ENCODE measurements at regions not wholly inside any gene's neighbourhood (a gene's known extent, or its start where the extent isn't known, plus 50 kb on each side); places are given as distances from the start of the nearest gene placed in this dataset.

GRCh38 chr20:22371843-22372242 is 212.5 kb downstream of the FOXA2 start:
- Histone ChIP-seq H3K9ac (ENCODE audit: low read length) (no peak overlapping the region), H3K9me3 (ENCODE audit: insufficient read depth, low read length) (no peaks in the 10 kb centered on the region), H3K27ac (ENCODE audit: low read depth, low read length) (no peak overlapping the region), H3F3A (ENCODE audit: insufficient read depth) (no peaks in the 10 kb centered on the region), H3K4me3 (ENCODE audit: insufficient read depth, low read length, poor library complexity, severe bottlenecking) (no peak overlapping the region), H4K20me1 (ENCODE audit: low read depth, low read length) (no peaks in the 10 kb centered on the region), H3K4me2 (ENCODE audit: low read depth, low read length, poor library complexity, severe bottlenecking) (no peak overlapping the region), H3K27me3 (ENCODE audit: low read length) (no peaks in the 10 kb centered on the region), H3K36me3 (ENCODE audit: low read length) (no peaks in the 10 kb centered on the region), H3K79me2 (ENCODE audit: insufficient read depth, low read length) (no peaks in the 10 kb centered on the region), H3K9me2 (replicated peaks; ENCODE audit: insufficient read depth, low read length) (no peaks in the 10 kb centered on the region), H2AFZ (ENCODE audit: low read depth, low read length, severe bottlenecking) (no peak overlapping the region)
- TF ChIP-seq EZH2phosphoT487 (conservative IDR thresholded peaks at IDR 0.05; ENCODE audit: low read length) (no peak), CTCF (IDR thresholded peaks at IDR 0.05; ENCODE audit: insufficient read depth, low read length, poor library complexity, severe bottlenecking) (no peak)

GRCh38 chr20:22370137-22370536 is 214.2 kb downstream of the FOXA2 start:
- TF ChIP-seq CTCF (IDR thresholded peaks at IDR 0.05; ENCODE audit: insufficient read depth, low read length, poor library complexity, severe bottlenecking) = no peak
- no peak for TF ChIP-seq EZH2phosphoT487 (conservative IDR thresholded peaks at IDR 0.05; ENCODE audit: low read length)
- Histone ChIP-seq H3K36me3 (ENCODE audit: low read length) (no peaks in the 10 kb centered on the region), H3K27ac (ENCODE audit: low read depth, low read length) (no peak overlapping the region)

GRCh38 chr20:22369100-22369499 is 215.3 kb downstream of the FOXA2 start:
- TF ChIP-seq CTCF (IDR thresholded peaks at IDR 0.05; ENCODE audit: insufficient read depth, low read length, poor library complexity, severe bottlenecking) (no peak), EZH2phosphoT487 (conservative IDR thresholded peaks at IDR 0.05; ENCODE audit: low read length) (no peak)
- Histone ChIP-seq H3K27ac (ENCODE audit: low read depth, low read length) (no peak overlapping the region), H3K79me2 (ENCODE audit: insufficient read depth, low read length) (no peaks in the 10 kb centered on the region), H3K4me3 (ENCODE audit: insufficient read depth, low read length, poor library complexity, severe bottlenecking) (no peak overlapping the region), H3K36me3 (ENCODE audit: low read length) (no peaks in the 10 kb centered on the region), H4K20me1 (ENCODE audit: low read depth, low read length) (no peaks in the 10 kb centered on the region), H3K4me2 (ENCODE audit: low read depth, low read length, poor library complexity, severe bottlenecking) (no peak overlapping the region), H3K9me3 (ENCODE audit: insufficient read depth, low read length) (no peaks in the 10 kb centered on the region), H2AFZ (ENCODE audit: low read depth, low read length, severe bottlenecking) (no peak overlapping the region), H3K9me2 (replicated peaks; ENCODE audit: insufficient read depth, low read length) (no peaks in the 10 kb centered on the region), H3K27me3 (ENCODE audit: low read length) (no peaks in the 10 kb centered on the region), H3F3A (ENCODE audit: insufficient read depth) (no peaks in the 10 kb centered on the region), H3K9ac (ENCODE audit: low read length) (no peak overlapping the region)

More at GRCh38 chr20:22370137-22370536, 214.2 kb downstream of the FOXA2 start:
- Histone ChIP-seq H2AFZ (ENCODE audit: low read depth, low read length, severe bottlenecking) (no peak overlapping the region), H3K79me2 (ENCODE audit: insufficient read depth, low read length) (no peaks in the 10 kb centered on the region), H3K4me2 (ENCODE audit: low read depth, low read length, poor library complexity, severe bottlenecking) (no peak overlapping the region), H3K27me3 (ENCODE audit: low read length) (no peaks in the 10 kb centered on the region), H3K9ac (ENCODE audit: low read length) (no peak overlapping the region), H3F3A (ENCODE audit: insufficient read depth) (no peaks in the 10 kb centered on the region), H3K4me3 (ENCODE audit: insufficient read depth, low read length, poor library complexity, severe bottlenecking) (no peak overlapping the region), H3K9me2 (replicated peaks; ENCODE audit: insufficient read depth, low read length) (no peaks in the 10 kb centered on the region), H3K9me3 (ENCODE audit: insufficient read depth, low read length) (no peaks in the 10 kb centered on the region), H4K20me1 (ENCODE audit: low read depth, low read length) (no peaks in the 10 kb centered on the region)
